ENCODE measurements at regions not wholly inside any gene's neighbourhood (a gene's known extent, or its start where the extent isn't known, plus 50 kb on each side); places are given as distances from the start of the nearest gene placed in this dataset.

- Histone ChIP-seq H3K36me3 (ENCODE audit: control insufficient read depth in 1 of 2, insufficient read depth in 2 of 2, low read length in 2 of 2) (no peaks in the 10 kb centered on the region), H3K4me1 (ENCODE audit: control insufficient read depth in 1 of 2, insufficient read depth in 2 of 2, low read length in 2 of 2) (no peaks in the 10 kb centered on the region), H3K27ac (ENCODE audit: low read depth, low read length) (no peak overlapping the region), H3K9ac (ENCODE audit: low read length) (no peak overlapping the region), H4K20me1 (ENCODE audit: insufficient read depth) (no peaks in the 10 kb centered on the region), H3K4me3 (replicated peaks in 1 of 2; ENCODE audit: low read depth in 1 of 2, low read length in 2 of 2) (no peak overlapping the region), H2AFZ (ENCODE audit: low read depth, low read length, poor library complexity, severe bottlenecking) (no peak overlapping the region), H3K27me3 (ENCODE audit: insufficient read depth, low read length) (no peaks in the 10 kb centered on the region), H3K79me2 (ENCODE audit: insufficient read depth, low read length) (no peaks in the 10 kb centered on the region), H3K9me3 (ENCODE audit: control insufficient read depth in 1 of 2, insufficient read depth in 1 of 2, low read depth in 1 of 2, low read length in 2 of 2) (no peaks in the 10 kb centered on the region), H3K9me2 (ENCODE audit: insufficient read depth) (no peaks in the 10 kb centered on the region), H3K4me2 (ENCODE audit: low read length) (no peak overlapping the region)
- RAD21 ChIA-PET (ENCODE audit: low non-redundant PET in 1 of 2, low total read pairs in 2 of 2, uncharacterized antibody in 2 of 2, unreplicated experiment in 2 of 2) = interaction anchor here in 1 of 2 experiments (1.2 kb wide), 1 partner anchor 848 kb away, joined by 4 read pairs; no protein-coding TSS in a partner anchor
- intact Hi-C loops (cut with micrococcal nuclease) = loop anchor here (2.0 kb wide), 1 partner anchor 848 kb away; no protein-coding TSS in a partner anchor
- ATAC-seq = peak; percentile 63; the same call in 1 of the 2 replicates
- CTCF ChIA-PET = interaction anchor here (0.6 to 1.2 kb wide), 4 partner anchors 249 to 1281 kb away, joined by 3 read pairs; no protein-coding TSS in a partner anchor
- POLR2A ChIA-PET = no interaction called here
- TF ChIP-seq EZH2 (IDR thresholded peaks at IDR 0.05) (no peak), ZNF274 (IDR thresholded peaks at IDR 0.05; ENCODE audit: low read depth, low read length) (no peak), CTCF (IDR thresholded peaks at IDR 0.05 in 2 of 3, conservative IDR thresholded peaks at IDR 0.05 in 1 of 3; ENCODE audit: borderline replicate concordance in 1 of 3, insufficient read depth in 1 of 3, low read depth in 2 of 3, low read length in 2 of 3) (0 out of 6 replicates have a peak, but pooled peaks of 2 of the 3 experiments have one; percentile 9 to 23), MAX (IDR thresholded peaks at IDR 0.05) (no peak), RAD21 (IDR thresholded peaks at IDR 0.05; ENCODE audit: low read depth) (peak; percentile 43), SIN3A (IDR thresholded peaks at IDR 0.05; ENCODE audit: low read depth) (no peak)
- BruUV-seq (replicated peaks) = no TSS peak
- no peak for DNase-seq (ENCODE audit: low read depth, low spot score)
Observed at GRCh38 chr3:28916713-28917499, 364.0 kb upstream of the RBMS3 start.

Data from HCT116 (cell line).